ENCODE measurements at regions not wholly inside any gene's neighbourhood (a gene's known extent, or its start where the extent isn't known, plus 50 kb on each side); places are given as distances from the start of the nearest gene placed in this dataset.

- peak; percentile 37 for DNase-seq
Measured at GRCh38 chr5:52504584-52505240, 283.0 kb upstream of the ITGA1 start.

GRCh38 chr5:52517667-52518066, 270.0 kb upstream of the ITGA1 start:
- no peak for DNase-seq

GRCh38 chr5:52520171-52520570, 267.5 kb upstream of the ITGA1 start:
- no peak for DNase-seq

GRCh38 chr5:52521236-52521635, 266.5 kb upstream of the ITGA1 start:
- no peak for DNase-seq

- DNase-seq, result peak; percentile 33
Measured at GRCh38 chr5:52523701-52524100, 264.0 kb upstream of the ITGA1 start.

GRCh38 chr5:52531105-52531504, 256.6 kb upstream of the ITGA1 start:
- DNase-seq, result no peak

GRCh38 chr5:52543594-52543993, 244.1 kb upstream of the ITGA1 start:
- no peak for DNase-seq

- no peak for DNase-seq
Measured at GRCh38 chr5:52544738-52545137, 243.0 kb upstream of the ITGA1 start.

- DNase-seq, result no peak
Measured at GRCh38 chr5:52554293-52554692, 233.4 kb upstream of the ITGA1 start.

GRCh38 chr5:52560366-52560765, 227.3 kb upstream of the ITGA1 start:
- peak; percentile 65 for DNase-seq

- DNase-seq, result no peak
Measured at GRCh38 chr5:52562473-52562872, 225.2 kb upstream of the ITGA1 start.

GRCh38 chr5:52564587-52564986, 223.1 kb upstream of the ITGA1 start:
- no peak for DNase-seq

GRCh38 chr5:52577546-52577945, 210.2 kb upstream of the ITGA1 start:
- no peak for DNase-seq

- DNase-seq, result no peak
Measured at GRCh38 chr5:52579391-52579790, 208.3 kb upstream of the ITGA1 start.

- no peak for DNase-seq
Measured at GRCh38 chr5:52580921-52581320, 206.8 kb upstream of the ITGA1 start.

GRCh38 chr5:52582313-52582712, 205.4 kb upstream of the ITGA1 start:
- DNase-seq, result no peak

- no peak for DNase-seq
Measured at GRCh38 chr5:52587131-52587530, 200.6 kb upstream of the ITGA1 start.

GRCh38 chr5:52597625-52598024, 190.1 kb upstream of the ITGA1 start:
- no peak for DNase-seq

- peak; percentile 85 for DNase-seq
Measured at GRCh38 chr5:52598968-52599367, 188.7 kb upstream of the ITGA1 start.

- no peak for DNase-seq
Measured at GRCh38 chr5:52603778-52604554, 183.8 kb upstream of the ITGA1 start.

- no peak for DNase-seq
Measured at GRCh38 chr5:52605317-52606313, 182.1 kb upstream of the ITGA1 start.

- no peak for DNase-seq
Measured at GRCh38 chr5:52607227-52607824, 180.4 kb upstream of the ITGA1 start.

GRCh38 chr5:52620315-52620714, 167.4 kb upstream of the ITGA1 start:
- no peak for DNase-seq
